ENCODE measurements at regions not wholly inside any gene's neighbourhood (a gene's known extent, or its start where the extent isn't known, plus 50 kb on each side); places are given as distances from the start of the nearest gene placed in this dataset.

DNA sequence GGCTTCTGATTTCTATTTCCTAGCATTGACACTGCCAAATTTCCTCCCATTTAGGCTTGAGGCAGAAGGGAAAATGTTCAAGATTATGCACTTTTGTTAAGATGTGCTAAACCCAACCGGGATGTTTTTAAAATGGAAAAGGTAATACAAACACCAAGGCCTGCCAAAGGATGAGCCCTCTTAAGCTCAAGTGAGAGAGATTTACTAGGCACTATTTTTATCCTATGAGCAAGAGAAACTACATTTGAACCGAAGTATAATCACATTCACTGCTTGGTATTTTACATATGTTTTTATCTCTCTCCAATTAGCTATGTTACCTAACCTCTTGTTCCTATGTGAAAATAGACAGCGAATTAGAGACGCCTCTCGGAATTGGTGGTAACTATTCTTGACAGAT lies 295.8 kb downstream of the GABRB3 start:
- no peak for DNase-seq (ENCODE audit: low spot score)

DNA sequence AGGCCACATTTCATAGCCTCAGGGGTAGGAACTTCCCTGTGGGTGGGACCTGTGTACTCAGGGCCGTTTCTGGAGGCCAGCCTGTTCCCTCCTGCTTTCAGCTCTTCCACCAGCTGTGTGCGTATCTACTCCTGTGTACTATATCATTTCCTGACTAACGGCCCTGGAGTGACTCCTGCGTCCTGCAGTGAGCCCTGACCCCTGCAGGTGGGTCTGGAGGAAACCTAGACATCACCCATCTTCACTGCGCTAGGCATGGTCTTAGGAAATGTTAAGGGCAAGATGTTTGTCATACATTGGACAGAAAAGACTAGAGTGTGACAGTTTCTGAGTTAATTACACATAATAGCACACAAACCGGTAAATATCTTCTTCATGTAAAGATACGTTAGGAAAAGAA lies 297.3 kb downstream of the GABRB3 start:
- DNase-seq (ENCODE audit: low spot score): no peak

DNA sequence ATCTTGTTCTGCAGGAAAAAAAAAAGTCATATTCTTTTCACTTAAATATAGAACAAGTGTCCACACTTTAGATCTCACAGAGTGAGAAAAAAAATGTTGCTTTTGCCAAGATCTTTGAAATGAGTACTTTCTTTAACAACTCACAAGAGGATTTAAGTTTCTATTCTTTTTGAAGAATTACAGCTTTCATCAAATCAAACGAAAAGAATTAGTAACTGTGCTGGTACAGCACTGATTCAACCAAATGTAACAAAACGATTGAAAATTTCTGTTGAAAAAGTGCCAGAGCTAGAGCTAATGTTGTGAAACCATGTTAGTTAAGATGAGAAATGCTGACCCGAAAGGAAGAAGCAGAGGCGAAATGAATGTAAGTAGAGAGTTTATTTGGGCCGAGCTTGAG lies 300.2 kb downstream of the GABRB3 start:
- DNase-seq (ENCODE audit: low spot score): no peak

DNA sequence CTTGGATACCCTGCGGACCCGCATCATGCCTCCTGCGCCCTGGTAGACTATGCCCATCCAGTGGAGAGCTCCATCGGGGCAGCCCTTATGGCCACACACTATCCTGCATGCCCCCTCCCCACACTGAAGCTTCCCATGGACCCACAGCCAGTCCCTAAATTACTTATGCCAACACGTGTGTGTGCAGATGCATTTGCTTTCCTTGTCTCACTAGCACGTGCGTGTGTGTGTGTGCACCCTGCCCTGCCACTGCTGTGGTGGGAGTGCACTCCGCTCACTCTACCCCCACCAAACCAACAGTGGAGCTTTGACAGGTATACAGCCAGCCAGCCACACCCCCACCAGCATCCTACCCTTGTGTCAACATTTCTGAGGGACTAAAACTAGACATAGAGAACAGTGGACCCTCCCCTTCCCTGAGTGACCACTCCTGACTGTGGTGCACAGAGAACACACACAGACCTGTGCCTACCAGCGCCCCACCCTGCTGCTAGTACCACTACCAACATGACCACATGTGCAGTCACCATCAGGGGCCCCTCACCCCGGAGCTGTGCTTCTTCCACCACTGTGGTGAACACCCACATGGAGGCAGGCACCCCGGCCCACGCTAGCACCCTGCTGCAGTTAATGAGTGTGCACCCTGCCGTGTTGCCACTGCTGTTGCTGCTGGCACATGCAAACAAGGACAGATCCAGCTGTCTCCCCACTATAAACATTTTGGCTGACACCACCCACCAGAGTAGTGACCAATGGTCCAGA lies 310.8 kb downstream of the GABRB3 start:
- DNase-seq (ENCODE audit: low spot score): no peak

DNA sequence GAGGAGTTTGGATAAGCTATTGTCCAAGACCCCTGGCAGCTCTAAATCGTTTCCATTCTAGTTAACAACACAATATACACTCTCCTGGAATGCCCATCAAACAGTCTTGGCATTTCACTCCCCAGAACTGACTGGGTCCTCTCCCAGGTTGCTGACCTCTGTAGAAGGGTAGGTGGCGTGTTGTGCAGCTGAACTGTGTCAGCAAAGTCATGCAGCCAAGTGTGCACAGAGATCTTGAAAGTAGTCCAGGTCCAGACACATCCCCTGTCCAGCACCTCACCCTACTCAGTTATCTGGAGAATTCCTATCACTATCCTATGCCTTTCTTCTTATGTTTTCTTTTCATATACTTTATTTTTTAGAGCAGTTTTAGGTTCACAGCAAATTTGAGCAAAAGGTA lies 312.7 kb downstream of the GABRB3 start:
- DNase-seq (ENCODE audit: low spot score): no peak

DNA sequence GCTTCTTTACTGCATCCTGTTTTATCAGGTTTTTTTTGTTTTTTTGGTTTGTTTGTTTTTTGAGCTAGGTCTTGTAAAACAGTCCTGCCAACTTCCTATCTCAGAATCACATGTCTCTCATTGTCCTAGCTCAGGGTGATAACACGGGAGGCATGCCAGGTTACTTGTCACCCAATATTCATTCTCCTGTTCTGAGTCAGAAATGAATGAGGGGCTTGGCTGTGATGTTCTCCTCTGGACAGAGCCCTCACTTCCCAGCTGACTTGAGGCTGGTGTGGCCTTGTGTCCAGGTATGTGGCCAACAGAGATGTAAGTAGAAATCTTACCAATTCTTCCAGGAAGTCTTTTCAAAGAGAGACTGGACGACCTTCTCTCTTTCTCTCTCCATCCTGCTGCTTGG lies 317.0 kb downstream of the GABRB3 start:
- DNase-seq (ENCODE audit: low spot score): no peak

DNA sequence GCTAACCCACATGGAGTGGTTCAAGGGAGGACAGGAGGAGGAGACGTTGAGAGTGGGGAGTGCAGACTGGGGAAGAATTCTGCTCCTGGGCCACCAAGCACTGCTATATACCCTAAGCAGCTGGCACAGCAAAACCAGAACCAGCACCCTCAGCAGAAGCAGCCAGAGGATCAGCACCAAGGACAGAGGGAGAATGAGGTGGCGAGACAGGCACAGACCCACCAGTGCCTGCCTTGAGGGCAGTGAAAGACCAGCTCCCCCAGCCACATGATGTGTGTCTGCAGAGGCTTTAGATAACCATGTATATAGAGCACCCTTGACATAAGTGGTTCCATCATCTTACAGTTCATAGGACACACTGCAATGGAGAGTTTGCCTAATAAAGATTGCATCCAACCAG lies 319.0 kb downstream of the GABRB3 start:
- DNase-seq (ENCODE audit: low spot score): no peak

DNA sequence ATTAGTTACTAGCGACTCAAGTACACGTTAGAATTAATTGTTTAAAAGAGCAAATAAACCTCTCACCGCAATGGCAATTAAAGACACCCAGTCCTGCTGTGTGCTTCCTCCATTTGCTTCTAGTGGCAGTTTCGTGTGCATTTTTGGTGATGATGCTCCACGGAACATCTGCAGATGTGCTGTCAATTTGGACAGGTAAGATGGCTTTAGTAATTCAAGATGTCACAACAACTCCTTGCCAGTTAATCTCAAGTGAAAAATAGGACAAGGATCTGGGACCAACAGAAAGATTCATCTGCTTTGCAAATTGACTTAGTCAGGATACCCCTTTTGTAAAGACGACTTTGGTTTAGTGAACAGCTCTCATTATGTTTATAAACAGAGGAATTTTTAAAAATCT lies 320.9 kb downstream of the GABRB3 start:
- DNase-seq (ENCODE audit: low spot score): no peak

DNA sequence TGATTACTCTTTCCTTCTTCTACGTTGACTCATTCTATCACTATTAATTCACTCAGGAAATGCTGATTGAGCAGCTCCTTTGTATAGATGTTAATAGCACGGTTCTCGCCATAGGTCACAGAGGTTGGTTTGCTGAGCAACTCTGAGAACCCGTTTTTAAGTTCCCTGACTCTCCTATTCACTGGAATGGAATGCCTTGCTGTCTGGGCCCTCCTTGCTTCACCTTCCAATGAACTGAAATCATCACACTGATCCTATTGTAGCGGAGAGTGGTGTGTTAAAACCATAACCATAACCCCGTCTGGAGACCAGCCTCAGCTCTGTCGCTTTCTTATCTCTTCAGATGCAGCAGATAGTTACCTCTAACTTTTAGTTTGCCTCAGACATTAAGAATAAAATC lies 323.6 kb downstream of the GABRB3 start:
- no peak for DNase-seq (ENCODE audit: low spot score)

DNA sequence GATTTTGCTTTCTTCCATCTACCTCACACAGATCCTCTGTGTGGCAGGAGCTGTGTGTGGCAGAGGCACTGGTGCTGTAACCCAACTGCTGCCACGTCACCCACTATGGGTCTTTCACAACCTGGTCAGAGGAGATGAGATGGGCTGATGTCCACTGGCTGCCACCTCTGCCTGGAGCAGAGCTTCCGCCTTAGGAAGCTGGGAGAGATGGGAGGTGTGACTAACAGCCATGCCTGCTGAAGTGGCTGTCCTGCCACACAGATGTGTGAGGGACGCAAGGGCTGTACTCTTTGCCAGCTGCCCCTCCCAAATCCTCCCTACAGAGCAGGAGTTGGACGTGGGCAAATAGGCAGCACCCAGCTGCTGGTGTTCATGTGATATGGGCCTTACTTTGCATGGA lies 329.5 kb downstream of the GABRB3 start:
- no peak for DNase-seq (ENCODE audit: low spot score)

DNA sequence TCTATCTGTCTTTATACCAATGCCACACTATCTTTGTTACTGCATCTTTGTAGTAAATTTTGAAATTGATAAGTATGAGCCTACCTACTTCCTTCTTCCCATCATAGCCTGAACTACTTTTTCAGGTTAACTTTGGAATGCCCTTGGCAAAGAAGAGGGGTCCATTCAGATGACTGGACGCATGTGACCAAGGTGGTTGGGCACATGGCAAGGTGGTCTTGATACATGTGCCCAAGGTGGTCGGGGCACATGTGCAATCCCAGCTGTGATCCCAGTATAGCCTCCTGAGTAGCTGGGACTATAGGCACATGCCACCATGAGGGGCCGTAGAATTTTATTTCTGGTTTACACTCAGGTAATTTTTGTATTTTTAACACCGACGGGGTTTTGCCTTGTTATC lies 330.2 kb downstream of the GABRB3 start:
- DNase-seq (ENCODE audit: low spot score): no peak

DNA sequence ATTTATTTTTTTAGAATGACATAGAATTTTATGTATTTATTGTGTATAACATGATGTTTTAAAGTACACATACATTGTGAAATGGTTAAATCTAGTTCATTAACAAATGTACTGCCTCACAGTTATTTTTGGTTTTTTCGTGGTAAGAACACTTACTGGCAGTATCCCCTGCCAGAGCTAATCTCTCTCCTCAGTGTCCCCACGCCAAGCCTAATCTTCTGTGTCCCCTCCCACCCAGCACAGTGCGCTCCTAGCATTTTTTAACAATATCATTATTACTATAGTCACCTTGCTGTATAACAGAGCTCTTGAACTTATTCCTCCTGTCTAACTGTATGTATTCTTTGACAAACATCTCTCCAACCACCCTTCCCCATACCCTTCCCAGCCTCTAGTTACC lies 333.2 kb downstream of the GABRB3 start:
- DNase-seq (ENCODE audit: low spot score): no peak

DNA sequence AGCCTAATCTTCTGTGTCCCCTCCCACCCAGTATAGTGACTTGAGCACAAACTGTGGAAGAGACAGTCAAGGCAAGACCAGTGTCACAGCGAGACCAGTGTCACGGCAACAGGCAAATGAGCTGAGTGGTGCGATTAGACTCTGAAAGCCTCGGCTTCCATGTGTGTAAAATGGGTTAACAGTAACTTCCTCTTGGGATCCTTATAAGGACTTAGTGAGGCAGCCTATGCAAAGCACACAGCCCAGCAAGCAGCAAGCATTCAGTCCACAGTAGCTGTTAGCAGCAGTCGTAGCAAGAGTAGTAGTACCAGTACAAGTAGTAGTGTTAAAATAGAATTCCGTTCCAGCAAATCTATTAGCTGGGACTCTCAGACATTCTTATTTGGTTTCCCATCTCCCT lies 334.1 kb downstream of the GABRB3 start:
- DNase-seq (ENCODE audit: low spot score): no peak

DNA sequence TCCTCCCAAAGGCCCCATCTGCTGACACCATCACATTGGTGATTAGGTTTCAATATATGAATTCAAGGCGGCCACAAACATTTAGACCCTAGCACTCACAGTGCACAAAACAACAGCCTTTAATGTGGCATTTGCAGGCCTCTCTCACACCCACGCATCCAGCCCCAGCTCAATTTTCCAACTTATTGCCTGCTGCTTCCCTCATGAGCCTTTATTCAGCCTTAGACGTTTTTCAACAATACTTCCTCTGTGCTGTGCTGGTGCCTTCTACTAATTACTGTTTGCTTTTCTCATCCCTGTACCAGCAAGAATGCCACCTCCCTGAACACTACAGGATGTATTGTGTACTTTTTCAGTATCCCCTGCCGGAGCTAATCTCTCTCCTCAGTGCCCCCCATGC lies 334.6 kb downstream of the GABRB3 start:
- DNase-seq (ENCODE audit: low spot score): peak; percentile 78

DNA sequence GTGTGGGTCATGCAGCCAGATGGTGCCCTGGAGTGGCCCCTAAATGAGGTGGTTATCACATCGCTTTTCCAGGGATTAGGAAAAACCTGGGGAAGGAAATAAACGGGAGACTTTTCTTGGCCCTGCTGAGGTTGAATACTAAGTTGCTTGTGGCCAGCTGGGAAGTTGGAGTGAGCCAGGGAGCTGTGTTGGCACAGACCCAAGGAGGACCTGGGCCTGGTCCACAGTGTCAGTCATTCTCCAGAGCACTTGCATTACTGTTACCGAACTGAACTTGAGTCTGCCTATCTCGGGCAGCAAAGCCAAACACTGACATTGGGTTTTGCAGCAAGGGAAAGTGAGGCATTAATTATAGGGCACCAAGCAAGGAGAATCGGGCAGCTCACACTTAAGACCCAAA lies 339.0 kb downstream of the GABRB3 start:
- DNase-seq (ENCODE audit: low spot score): no peak

DNA sequence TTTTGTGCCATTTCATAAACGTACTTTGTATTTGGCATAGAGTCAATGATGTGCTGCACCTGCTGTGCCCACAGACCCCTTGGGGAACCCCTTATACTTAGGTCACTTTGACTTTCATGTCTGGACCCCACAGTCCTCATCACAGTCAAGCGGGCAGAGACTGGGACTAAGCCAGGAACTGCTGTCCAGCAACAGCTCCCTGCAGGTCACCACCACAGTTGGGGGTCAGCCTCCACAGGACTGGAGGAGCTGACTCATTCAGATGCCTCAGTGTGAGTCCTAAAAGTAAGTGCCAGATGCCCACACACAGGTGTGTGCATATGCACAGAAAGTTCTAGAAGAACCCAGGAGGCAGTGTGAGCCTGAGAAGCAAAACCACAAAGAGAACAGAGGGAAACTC lies 339.8 kb downstream of the GABRB3 start:
- no peak for DNase-seq (ENCODE audit: low spot score)

DNA sequence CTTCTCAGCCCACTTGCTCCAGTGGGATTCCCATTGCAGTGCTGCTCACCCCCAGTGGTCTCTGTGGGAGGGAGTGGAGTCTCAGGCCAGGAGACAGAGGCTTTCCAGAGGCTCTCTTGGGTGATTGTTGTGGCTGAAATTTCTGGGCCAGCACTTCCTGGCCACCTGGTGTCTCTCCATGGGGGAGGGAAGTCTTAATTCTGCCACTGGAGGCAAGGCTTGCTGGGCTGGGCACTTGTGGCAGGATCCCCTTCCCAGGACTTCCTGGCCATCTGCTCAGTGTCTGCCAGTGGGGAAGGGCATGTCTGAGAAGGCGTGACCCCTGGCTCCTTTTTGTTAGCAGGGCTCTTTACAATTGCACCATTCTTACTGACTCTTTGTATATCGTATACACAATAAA lies 351.8 kb downstream of the GABRB3 start:
- DNase-seq (ENCODE audit: low spot score): no peak

DNA sequence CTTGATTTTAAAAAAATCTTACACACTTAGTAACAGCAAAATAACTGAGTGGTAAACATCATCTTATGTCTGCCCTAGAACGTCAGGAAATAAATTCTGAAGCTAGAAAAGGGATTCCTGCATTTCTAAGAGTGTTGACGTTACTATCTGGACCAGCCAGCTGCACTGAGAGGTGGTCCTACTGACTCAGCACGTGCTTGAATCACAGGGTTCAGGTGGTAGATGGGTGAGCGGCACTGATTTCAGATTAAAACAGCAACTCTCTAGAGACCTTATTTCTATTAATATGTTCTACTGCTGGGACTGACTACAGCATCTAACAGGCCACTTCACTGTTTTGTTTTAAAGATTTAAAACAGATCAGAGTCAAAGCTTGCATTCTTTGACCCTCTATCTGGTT lies 377.2 kb downstream of the GABRB3 start:
- no peak for DNase-seq (ENCODE audit: low spot score)

DNA sequence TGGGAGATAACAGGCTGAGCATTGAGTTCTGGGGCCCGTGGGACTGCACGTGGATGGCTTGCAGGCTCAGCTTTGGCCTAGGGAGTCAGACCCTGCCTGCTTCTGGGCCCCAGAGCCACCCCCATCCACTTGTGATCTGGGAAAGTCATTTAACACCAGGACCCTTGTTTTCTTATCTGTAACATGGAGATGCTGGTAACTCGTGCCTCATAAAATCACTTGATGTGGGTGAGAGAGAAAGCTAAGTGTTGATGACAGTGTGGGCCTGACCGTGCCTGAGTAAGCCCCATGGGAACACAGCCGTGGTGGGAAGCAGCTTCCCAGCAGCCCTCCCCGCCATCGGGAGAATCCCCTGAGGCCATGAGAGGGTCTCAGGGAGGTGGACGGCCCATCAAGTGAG lies 378.1 kb downstream of the GABRB3 start:
- no peak for DNase-seq (ENCODE audit: low spot score)

DNA sequence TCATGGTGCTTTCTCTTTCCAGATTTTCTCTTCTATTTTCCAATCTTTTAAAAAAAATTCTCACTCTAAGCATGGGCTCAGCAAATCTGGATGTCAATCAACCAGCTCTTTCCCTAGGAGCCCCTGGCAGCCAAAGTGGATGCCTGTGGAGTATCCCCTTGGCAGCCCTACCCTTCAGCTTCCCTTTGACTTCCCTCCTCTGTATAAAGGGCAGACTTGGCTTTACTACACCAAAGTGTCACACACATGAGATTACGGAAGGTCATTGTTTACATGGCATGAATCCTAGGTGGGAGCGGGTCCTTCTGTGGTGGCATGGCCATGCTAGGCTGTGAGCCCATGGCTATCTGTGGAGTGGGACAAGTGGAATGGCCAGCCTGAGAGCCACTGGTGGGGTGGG lies 379.9 kb downstream of the GABRB3 start:
- no peak for DNase-seq (ENCODE audit: low spot score)

DNA sequence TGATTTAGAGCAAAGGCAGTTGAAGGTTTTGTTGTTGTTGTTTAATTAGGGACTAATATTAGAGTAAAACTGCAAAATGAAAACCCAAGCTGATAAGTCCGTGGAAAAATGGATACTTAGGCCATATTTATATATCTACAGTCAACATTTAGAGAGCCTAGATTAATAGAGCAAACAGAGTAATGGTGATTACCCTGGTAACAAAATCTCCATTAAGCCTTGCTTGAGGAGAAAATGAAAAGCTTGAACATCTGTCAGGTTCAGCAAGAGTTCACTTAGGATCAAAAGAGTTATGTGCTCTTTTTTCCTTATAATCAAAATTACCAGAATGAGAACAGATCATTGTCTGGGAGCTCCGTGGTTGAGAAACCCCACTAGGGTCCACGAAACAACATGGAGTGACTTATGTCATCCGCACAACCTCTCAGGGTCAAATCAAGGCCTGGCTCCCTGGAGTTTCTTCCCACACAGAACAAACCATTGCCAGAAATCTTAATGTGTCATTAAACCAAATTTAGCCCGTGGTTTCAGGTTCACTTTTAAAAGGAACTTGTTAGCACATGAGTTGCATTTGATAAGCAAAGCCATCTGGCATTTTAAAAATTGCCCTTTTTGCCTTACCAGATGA lies 381.2 kb downstream of the GABRB3 start:
- DNase-seq (ENCODE audit: low spot score): no peak

DNA sequence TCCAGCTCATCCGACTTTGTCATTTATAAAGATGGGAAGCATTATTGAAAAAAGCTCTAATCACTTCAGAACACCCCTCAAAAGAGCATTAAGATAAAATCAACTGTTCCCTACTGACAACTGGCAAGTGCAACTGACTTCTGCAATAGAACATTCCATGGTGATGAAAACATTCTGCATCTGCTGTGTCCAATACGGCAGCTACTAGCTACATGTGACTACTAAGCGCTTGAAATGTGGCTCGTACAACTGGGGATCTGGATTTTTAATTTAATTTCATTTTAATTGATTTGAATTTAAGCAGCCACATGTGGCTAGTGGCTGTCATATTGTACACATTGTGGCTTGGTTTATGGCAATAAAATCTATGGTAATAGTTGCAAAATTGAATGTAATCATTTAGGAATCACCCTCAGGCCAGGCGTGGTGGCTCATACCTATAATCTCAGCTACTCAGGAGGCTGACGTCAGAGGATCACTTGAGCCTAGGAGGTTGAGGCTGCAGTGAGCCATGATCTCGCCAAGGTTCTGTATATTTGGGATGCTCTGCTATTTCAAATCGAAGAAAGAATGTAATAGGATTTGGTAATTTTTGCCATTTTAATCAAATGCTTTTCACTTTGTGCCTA lies 390.3 kb downstream of the GABRB3 start:
- no peak for DNase-seq (ENCODE audit: low spot score)

DNA sequence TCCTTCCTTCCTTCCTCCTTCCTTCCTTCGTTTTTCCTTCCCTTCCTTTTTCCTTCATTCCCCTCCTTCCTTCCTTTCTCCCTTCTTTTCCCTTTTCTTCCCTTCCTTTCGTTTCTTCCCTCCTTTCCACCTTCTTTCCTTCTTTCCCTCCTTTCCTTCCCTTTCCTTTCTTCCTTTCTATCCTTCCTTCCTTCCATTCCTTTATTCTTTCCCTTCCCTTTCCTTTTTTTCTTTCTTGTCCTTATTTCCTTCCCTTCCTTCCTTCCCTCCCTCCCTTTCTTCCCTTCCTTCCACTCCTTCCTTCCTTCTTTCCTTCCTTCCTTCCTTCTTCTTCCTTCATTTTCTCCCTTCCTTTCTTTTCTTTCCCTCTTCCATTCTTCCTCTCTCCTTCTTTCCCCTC lies 394.6 kb downstream of the GABRB3 start:
- no peak for DNase-seq (ENCODE audit: low spot score)

DNA sequence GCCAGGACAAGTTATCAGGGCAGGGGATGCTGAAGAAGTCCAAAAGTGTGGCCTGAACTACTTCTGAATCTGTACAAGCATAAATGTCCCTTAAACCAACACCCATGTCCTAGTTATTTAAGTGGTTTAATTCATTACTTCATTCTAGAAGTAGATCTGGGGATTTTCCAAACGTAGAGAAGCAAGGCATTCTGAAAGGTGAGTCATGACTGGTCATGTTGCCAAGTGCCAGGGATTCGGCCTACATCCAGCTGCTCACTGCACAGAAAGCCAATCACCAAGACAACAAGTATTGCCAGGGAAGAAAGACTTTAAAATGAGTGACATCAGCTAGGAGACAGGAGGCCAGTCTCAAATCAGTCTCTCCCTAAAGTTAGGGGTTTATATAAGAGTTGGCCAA lies 396.6 kb downstream of the GABRB3 start:
- no peak for DNase-seq (ENCODE audit: low spot score)

Data from COLO829 (cell line).